Heart right ventricle (tissue), 16 donors: ENCODE measurements at regions not wholly inside any gene's neighbourhood (a gene's known extent, or its start where the extent isn't known, plus 50 kb on each side); places are given as distances from the start of the nearest gene placed in this dataset.
A peak's percentile ranks its signal among the peaks of the same experiment; 100 is the strongest.

ENCODE experiments used
- ATAC-seq, 8 donors: fragments of 200-7000 bp; cut with Tn5 transposase; one replicate each; pipeline ENCODE4 v1.9.1; 2020; ENCODE audit warnings: mild to moderate bottlenecking in 8 of 8, moderate library complexity in 8 of 8, moderate number of reproducible peaks in 1 of 8
- DNase-seq, 2 donors: peaks; one replicate each; pipeline ENCODE4 v3.0.0-alpha.2; 2020
- H3K27ac ChIP-seq, 10 donors: fragments of 200-600 bp; sonication (generic) in 2 of 10; one replicate each; pipeline versions ENCODE4 v1.5.0 to v1.8.0; 2020 to 2022; ENCODE audit warnings: mild to moderate bottlenecking in 3 of 10
- H3K27me3 ChIP-seq, 7 donors: fragments of 200-600 bp; one replicate each; pipeline ENCODE4 v1.8.0; 2021 to 2022; ENCODE audit warnings: mild to moderate bottlenecking in 2 of 7
- H3K36me3 ChIP-seq, 9 donors: fragments of 200-600 bp; sonication (generic) in 1 of 9; one replicate each; pipeline versions ENCODE4 v1.5.0 to v1.8.0; 2020 to 2022; ENCODE audit warnings: mild to moderate bottlenecking in 2 of 9
- H3K4me1 ChIP-seq, 9 donors: fragments of 200-600 bp; sonication (generic) in 1 of 9; one replicate each; pipeline versions ENCODE4 v1.5.0 to v1.8.0; 2020 to 2022; ENCODE audit warnings: mild to moderate bottlenecking in 4 of 9
- H3K4me3 ChIP-seq, 10 donors: fragments of 200-600 bp; sonication (generic) in 2 of 10; one replicate each; pipeline versions ENCODE4 v1.5.0 to v1.8.0; 2020 to 2022; ENCODE audit warnings: mild to moderate bottlenecking in 7 of 10, moderate library complexity in 2 of 10
- H3K9me3 ChIP-seq, 11 donors: fragments of 200-600 bp in 10 of 11; sonication (generic) in 2 of 11; one replicate each; pipeline versions ENCODE4 v1.5.0 to v1.8.0; 2013 to 2022; ENCODE audit warnings: mild to moderate bottlenecking in 2 of 11, control low read depth in 1 of 11, moderate library complexity in 1 of 11
- CTCF ChIP-seq, 9 donors: fragments of 200-600 bp; sonication (generic) in 2 of 9; IDR thresholded peaks; one replicate each; pipeline versions ENCODE4 v1.5.0 to v1.8.0; 2021 to 2022; ENCODE audit warnings: antibody characterized with exemption in 9 of 9, mild to moderate bottlenecking in 5 of 9, moderate library complexity in 1 of 9
- WGBS, 2 donors: extraction: QIAGEN DNeasy Blood & Tissue Kit; methylation state at CpG; one replicate each; pipeline ENCODE4 v1.1.7; 2013; ENCODE audit warnings: inconsistent platforms in 1 of 2; 5-methylcytosine and 5-hydroxymethylcytosine counted together
- intact Hi-C, 10 donors: fragments of 100-400 bp; cut with DNase I; formaldehyde crosslinking; loops; one replicate each; pipeline versions ENCODE4 v1.11.1 to v1.14.2; 2022
- donor health status: Arrhythmogenic right ventricular cardiomyopathy.
- donor health status: ischemic (EF 13 %, LVEDD 7.1; RV severe dilation, severe dysfunction).
- donor health status: healthy with polysubstance abuse.
- donor health status: DM: no; HTN: yes; CAD: no.
- donor health status: DM: no; HTN: no; CAD: no.
- donor health status: ischemic (EF 25% LVEDD 6.9; RV normal size, moderate dysfunction).
- donor health status: ischemic (EF 25% LVEDD 5.7; RV mildly dilated, moderate dysfunction).
- donor health status: healthy.
- donor health status: DM: yes; HTN: yes; CAD: no.
- donor health status: Ischemic cardiomyopathy.
- donor health status: ischemic (EF 35%, LVEDD 5.7; RV mildly dilated, moderate dysfunction).
- donor health status: nonischemic (EF 11% LVEDD 7.7; RV severe dilation, severe dysfunction).
- donor health status: DM: yes; HTN: yes; CAD: no.
- donor health status: PGD.
- donor health status: ischemic (EF 29% LVEDD 5.4; RV normal size, mild dysfunction).
- donor health status: nonischemic (EF 23%, LVEDD 6.1; RV moderate dilation, normal function).

- intact Hi-C loops = no loop called here
- no peak overlapping the region for H3K4me3 ChIP-seq
- peaks cover 0 to 9% (median 0%) of the 10 kb centered on the region in 11 donors for H3K9me3 ChIP-seq
- no peaks in the 10 kb centered on the region for H3K4me1 ChIP-seq
- H3K27ac ChIP-seq = no peak overlapping the region
- ATAC-seq (no peak), DNase-seq (no peak)
- no peaks in the 10 kb centered on the region for H3K27me3 ChIP-seq
- TF ChIP-seq CTCF (IDR thresholded peaks at IDR 0.05) = no peak
- WGBS, 2 donors = 90 to 92% methylated on average over 5 of the region's 5 CpGs
- H3K36me3 ChIP-seq = no peaks in the 10 kb centered on the region
Observed at GRCh38 chr2:129176375-129176774, 803.1 kb upstream of the RAB6C start.

- TF ChIP-seq CTCF (IDR thresholded peaks at IDR 0.05) = no peak
- DNase-seq = peak; percentile 18 to 51
- peak; percentile 56 to 100 (median 78) for ATAC-seq
- H3K27me3 ChIP-seq = no peaks in the 10 kb centered on the region
- no peak overlapping the region for H3K4me3 ChIP-seq
- H3K4me1 ChIP-seq = no peaks in the 10 kb centered on the region
- no peak overlapping the region for H3K27ac ChIP-seq
- H3K36me3 ChIP-seq = no peaks in the 10 kb centered on the region
- intact Hi-C loops = no loop called here
- WGBS, 2 donors = 62 to 63% methylated on average over 7 of the region's 7 CpGs
- H3K9me3 ChIP-seq = peaks cover 0 to 1% (median 0%) of the 10 kb centered on the region in 11 donors
Observed at GRCh38 chr2:129178356-129178755, 801.1 kb upstream of the RAB6C start.

- no peaks in the 10 kb centered on the region for H3K4me1 ChIP-seq
- WGBS, 2 donors = 93 to 94% methylated on average over 3 of the region's 3 CpGs
- no peaks in the 10 kb centered on the region for H3K36me3 ChIP-seq
- no peak for TF ChIP-seq CTCF (IDR thresholded peaks at IDR 0.05)
- H3K27ac ChIP-seq = no peak overlapping the region
- ATAC-seq (peak in 1 of 8 donors; percentile 38), DNase-seq (no peak)
- intact Hi-C loops = no loop called here
- no peaks in the 10 kb centered on the region for H3K9me3 ChIP-seq
- no peak overlapping the region for H3K4me3 ChIP-seq
- no peaks in the 10 kb centered on the region for H3K27me3 ChIP-seq
Observed at GRCh38 chr2:129179199-129179598, 800.3 kb upstream of the RAB6C start.

GRCh38 chr2:129180124-129180716 is 799.2 kb upstream of the RAB6C start:
- Histone ChIP-seq H3K9me3 (no peaks in the 10 kb centered on the region), H3K27me3 (peaks cover 0 to under 1% (median 0%) of the 10 kb centered on the region in 7 donors), H3K4me1 (no peaks in the 10 kb centered on the region), H3K36me3 (no peaks in the 10 kb centered on the region), H3K4me3 (no peak overlapping the region), H3K27ac (no peak overlapping the region)
- DNase-seq = no peak
- ATAC-seq = no peak
- WGBS, 2 donors = 68 to 71% methylated on average over 5 of the region's 5 CpGs
- no peak for TF ChIP-seq CTCF (IDR thresholded peaks at IDR 0.05)
- intact Hi-C loops = loop anchor here in 1 of 10 donors (5.0 kb wide), 1 partner anchor 768 kb away; no protein-coding TSS in a partner anchor
